ENCODE measurements at regions not wholly inside any gene's neighbourhood (a gene's known extent, or its start where the extent isn't known, plus 50 kb on each side); places are given as distances from the start of the nearest gene placed in this dataset.

DNA sequence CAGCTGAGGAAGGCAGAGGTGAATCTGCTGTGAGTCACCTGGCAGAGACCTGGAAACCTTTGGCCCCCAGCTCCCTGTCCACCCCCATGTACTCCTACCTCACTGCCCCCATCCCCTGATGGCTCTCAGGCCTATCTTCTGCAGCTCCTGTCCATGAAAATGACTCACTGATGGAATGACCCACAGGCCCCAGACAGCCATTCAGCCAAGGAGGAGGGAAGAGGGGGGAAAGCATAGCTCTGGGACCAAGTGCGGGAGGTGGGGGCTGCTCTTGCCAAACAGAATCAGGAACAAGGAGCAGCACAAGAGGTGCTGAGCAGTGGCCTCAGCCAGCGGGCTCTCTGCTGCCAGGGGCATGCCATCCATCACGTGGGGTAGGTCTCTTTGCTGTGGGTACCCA lies 111.4 kb upstream of the C1QTNF9B start:
- DNase-seq (ENCODE audit: low read depth, low spot score): no peak

DNA sequence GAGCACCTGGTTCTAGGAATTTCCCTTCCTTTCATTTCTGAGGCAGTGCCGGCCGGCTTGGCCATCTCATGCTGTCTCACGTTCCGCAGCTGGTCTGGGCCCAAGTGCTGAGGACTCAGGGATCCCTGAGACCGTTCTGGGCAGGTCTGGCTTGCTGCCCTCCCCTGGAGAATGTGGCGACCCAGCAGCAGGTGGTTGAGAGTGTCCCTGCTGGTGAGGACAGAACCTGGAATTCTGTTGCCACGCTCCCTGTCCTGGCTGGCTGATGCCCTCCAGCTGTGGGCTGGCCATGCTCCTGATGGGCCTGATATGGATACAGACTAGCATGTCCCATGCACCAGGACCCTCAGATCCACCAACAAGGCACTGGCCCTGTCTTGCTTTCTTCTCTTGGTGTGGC lies 114.0 kb upstream of the C1QTNF9B start:
- DNase-seq (ENCODE audit: low read depth, low spot score): no peak

DNA sequence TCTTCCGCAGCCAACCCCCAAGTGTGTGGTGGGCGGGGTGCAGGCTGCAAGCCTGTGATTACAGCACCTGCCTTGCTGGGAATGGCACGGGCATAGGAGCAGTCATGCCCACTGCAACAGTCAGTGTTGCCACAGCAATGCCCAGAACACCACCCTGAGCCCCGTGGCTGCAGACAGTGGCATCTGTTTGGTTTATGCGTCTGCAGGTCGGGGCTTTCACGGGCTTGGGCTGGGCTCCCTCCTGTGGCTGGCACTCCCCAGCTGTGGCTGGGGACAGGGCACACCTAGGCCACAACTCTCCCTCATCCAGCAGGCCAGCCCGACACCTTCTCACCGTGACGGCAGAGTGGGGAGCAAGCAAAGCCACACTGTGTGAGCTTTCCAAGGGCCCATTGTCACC lies 115.3 kb upstream of the C1QTNF9B start:
- no peak for DNase-seq (ENCODE audit: low read depth, low spot score)

DNA sequence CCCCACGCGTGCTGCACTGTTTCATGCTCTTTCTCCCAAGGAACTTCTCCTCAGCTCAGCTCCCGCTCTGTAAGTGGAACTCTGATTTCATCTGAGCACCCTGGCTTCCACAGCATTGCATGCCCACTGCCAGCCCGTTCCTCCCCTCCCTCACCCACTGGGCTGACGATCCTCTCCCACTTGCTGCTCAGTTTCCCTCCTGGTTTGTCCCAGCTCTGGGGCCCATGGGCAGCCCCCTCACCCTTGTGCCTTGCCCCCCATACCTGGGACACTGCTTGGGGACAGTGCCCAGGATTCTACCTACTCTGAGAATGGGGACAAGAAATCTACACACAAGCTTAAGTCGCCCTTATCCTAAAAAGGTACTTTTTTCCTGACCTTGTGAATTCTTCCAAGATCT lies 115.9 kb upstream of the C1QTNF9B start:
- DNase-seq (ENCODE audit: low read depth, low spot score): no peak

DNA sequence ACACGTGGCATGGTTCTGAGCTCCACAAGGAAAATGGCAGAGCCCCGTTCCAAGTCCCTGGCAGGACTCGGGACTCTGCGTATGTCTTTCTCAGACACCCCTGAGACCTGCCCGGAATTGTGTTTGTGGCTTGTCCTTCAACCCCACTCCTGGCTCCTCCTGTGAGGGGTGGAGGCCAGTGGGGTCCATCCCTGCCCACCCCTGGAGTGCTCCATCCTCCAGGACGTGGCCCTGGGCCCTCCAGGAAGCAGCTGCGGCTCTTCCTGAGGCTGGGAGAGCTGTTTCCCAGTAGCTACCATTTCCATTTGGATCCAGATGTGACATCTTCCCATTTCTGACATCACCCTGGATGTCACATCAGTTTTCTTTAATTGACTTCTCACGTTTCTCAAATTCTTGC lies 118.7 kb upstream of the C1QTNF9B start:
- no peak for DNase-seq (ENCODE audit: low read depth, low spot score)

DNA sequence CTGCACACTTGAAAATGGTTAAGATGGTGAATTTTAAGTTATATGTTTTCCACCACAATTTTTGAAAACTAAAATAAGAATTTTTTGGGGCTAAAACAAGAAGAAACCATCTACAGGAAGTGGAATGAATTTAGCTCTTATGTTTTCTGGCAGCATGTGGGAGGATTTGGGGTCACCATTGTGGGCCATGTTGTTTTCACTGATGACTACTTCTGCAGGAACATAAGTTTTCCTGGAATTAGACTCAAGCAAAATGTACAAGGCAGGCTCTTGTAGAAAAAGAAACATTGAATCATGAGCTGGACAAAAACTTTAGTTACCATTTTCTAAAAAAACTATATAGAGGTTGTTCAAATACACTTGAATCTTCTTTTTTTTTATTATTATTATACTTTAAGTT lies 125.3 kb upstream of the C1QTNF9B start:
- DNase-seq (ENCODE audit: low read depth, low spot score): no peak

DNA sequence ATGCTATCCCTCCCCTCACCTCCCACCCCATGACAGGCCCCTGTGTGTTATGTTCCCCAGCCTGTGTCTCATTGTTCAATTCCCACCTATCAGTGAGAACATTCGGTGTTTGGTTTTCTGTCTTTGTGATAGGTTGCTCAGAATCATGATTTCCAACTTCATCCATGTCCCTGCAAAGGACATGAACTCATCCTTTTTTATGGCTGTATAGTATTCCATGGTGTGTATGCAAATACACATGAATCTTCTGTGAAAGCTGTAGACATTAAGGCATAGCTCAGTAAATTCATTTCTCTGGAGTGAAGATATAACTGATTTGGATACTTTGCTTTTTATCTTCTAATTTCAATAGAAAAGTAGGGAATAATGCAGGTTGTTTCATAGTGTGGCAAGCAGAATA lies 125.8 kb upstream of the C1QTNF9B start:
- DNase-seq (ENCODE audit: low read depth, low spot score): no peak

DNA sequence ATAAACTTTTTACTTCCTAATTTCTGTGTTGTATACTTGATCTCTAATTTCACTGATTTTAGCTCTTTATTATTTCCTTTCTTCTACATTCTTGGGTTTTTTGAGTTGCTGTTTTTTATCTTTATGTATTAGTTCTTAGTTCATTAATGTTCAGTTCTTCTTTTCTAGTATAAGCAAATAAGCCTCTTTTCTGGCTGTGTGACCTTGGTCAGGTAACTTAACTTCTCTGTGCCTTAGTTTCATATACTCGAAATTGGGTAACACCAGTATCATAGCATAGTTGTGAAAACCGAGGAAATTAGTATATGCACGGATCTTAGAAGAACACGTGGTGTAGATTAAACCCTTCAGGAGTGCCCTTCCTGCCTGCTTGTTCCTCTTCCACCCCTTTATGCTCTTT lies 130.2 kb upstream of the C1QTNF9B start:
- DNase-seq (ENCODE audit: low read depth, low spot score): no peak

DNA sequence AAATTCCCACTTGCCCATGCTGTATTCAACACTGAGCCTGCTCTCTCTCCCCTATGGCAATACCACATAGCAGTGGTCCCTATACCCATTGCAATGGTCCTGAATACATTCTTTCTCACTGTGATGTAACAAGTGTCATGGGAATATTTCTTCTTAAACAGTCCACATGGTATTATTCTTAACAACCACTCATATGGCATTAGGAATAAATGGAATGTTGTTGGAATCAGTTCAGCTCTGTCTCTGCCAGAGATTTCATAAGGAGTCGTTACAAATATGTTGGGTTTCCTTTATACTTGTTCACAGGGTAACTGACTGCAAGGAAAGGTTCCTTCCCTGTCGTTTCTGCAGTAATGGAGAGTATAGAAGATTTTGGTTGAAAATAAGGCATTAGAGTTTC lies 128.3 kb upstream of the SPATA13 start:
- DNase-seq (ENCODE audit: low read depth, low spot score): no peak

DNA sequence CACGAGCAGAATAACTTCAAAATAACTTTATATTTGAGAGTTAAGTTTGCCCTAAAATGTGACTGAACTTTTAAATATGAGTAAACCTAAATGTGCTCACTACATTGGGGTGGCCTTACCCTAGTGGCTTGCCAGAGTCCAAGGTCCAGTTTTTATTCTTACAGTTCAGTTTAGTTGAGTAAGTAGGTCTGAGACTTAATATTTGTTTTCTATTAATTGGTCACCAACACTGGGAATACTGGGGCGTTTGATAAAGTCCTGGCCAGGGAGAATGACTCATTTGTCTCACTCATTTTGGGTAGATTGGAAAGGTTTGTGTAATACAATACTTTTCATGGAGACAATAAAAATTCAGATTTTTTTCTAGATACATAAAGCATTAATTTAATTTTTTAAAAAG lies 127.8 kb upstream of the SPATA13 start:
- DNase-seq (ENCODE audit: low read depth, low spot score): no peak

DNA sequence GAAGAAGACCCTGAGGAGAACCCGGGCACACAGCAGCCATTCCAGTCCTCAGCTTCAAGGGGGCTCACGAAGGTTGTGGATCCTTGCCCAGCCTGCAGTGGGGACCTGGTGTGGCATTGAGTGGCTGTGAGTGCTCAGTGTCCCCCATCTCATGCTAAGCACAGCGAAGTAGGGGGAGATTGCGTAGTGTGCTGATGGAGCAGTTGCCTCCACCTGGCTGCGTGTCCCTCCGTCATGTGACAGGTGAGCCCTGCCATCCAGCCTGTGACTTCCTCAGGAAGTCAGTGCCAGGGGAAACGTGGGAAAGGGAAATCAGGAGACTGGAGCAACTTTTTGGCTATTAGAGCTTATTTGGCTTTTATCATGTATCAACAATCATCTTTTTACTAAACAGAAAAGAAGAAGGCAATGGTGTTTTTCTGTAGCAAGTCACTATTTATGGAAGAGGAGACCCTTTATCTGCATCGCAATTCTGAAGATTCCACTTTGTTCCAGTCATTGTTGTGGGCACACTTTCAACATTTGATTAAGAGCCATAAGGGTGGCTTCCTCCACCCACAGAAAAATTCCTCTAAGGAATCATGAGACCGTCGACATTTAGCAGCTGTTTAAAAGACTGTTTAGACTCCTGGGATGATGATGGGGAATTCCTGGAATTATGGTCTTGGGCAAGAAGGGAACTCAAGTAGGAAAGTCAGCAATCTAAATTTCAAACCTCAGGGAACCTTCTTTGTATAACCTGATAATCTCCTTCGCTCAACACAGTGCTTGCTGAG lies 126.8 kb upstream of the SPATA13 start:
- DNase-seq (ENCODE audit: low read depth, low spot score): no peak

DNA sequence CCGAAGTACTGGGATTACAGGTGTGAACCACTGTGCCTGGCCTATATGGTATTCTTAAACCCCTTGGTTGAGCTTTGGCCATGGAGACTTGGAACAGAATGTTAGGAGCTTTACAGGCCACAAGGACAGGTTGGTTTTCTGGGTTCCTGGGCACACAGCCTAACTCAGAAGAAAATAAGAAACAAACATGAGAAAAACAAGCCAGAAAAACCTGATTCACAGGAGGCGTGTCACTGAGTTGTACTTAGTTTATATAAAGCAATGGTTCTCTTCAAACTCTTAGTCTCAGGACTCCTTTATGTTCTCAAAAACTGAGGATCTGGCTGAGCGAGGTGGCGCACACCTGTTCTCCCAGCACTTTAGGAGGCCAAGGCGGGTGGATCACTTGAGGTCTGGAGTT lies 125.1 kb upstream of the SPATA13 start:
- no peak for DNase-seq (ENCODE audit: low read depth, low spot score)

DNA sequence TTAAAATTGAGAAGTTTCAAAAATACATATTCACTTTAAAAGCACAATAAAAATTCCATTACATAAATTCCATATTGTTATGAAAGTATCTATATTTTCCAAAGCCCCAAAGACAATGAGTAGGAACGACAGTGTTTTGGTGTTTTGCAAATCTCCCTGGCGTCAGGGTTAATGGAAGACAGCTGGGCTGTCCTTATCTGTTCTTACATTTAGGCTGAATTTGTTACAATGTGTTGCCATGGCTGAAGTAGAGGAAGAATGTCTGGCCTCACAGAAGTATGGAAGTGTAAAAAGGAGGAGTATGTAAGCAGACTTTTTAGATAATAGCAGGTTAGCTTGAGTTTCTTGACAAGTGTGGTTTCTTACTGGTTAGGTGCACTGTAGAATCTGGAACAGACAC lies 124.4 kb upstream of the SPATA13 start:
- DNase-seq (ENCODE audit: low read depth, low spot score): no peak

DNA sequence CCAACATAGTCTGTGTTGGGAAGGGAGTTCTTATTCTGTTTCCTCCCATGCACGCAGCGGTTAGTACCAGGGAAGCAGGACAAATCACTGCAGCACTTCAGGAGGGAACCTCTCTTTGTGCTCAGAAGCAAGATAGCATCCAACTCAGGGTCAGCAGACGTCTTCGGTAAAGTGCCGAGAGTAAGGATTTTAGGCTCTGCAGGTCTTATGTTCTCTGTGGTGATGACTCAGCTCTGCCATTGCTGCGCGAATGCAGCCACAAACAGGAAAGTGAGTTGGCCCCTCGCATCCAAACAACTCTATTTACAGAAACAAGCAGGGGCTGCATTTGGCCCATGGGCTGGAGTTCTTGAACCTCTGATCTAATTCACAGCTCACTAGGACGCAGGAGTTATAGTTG lies 122.1 kb upstream of the SPATA13 start:
- no peak for DNase-seq (ENCODE audit: low read depth, low spot score)

DNA sequence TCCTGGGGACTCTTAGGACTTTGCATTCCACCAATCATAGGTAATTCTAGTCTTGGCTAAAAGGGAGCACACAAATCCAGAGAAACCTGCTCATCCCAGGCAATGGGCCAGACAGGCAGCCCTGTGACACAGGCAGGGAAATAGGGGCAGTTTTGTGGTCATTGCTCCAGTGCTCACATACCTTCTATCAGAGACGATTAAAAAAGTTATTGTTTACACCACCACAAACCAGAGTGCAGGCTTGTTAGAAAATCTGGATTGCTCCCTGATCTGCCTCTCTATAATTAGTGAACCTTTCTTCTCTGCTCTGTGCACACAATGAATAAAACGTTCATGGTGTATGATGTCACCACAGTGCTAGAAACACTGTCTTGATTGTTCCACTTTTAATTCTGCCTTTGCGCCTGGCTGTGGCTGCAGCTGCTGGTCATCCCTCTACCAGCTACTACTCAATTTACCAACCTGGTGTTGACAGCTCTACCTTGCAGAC lies 121.6 kb upstream of the SPATA13 start:
- DNase-seq (ENCODE audit: low read depth, low spot score): no peak

DNA sequence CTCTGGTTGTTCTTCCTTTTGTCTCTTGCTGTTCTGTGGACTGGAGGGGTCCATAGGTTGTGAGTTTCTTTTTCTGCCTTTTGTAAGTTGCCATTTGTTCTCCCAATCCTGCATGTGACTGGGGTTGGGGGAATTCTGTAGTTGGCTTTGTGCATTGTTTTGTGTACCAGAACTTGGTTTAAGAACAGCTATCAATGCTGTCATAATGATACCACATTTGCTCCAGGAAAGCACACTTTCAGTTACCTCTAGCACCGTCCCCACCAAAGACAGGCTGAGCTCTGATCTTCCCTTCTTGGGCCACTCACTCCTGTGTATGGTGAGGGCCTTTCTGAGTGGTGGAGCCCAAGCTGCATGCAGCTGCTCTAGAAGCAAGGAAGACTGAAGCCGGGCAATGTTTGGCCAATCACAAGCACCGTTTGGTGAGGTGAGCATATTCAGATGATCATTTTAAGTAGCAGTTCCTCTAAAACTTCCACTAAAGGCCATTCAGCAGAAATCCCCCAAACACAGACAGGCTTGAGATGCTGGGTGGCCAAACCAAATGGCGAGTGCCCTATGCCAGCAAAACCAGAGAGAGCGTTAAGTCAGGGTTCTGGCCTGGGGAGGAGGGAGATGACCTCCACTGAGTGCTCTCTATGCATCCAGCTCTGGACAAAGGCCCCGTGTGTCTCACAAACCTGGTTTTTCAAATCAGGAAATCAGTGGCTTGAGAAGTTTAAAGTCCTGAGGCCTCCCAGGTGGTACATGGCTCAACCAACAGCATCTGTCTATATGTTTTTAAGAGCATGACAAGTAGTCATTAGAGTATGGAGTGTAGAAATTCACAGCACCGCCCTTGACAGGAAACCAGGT lies 120.7 kb upstream of the SPATA13 start:
- no peak for DNase-seq (ENCODE audit: low read depth, low spot score)

DNA sequence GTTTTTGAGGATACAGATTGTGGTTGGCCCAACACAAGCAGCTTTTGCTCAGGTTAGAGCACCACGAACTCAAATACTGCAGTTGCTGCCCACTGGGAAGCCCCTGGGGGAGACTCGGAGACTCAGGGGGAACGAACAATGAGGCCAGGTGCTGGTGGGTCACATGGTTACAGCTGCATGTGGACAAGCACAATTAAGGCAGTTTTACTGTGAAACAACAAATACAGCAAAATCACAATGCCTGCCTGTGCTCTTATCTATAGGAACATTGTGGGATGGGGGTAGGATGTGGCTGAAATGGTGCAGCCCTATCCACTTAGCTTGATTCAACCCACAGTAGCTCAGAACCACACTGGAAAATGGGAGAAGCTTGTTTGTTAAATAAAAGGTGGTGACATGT lies 119.7 kb upstream of the SPATA13 start:
- DNase-seq (ENCODE audit: low read depth, low spot score): no peak

DNA sequence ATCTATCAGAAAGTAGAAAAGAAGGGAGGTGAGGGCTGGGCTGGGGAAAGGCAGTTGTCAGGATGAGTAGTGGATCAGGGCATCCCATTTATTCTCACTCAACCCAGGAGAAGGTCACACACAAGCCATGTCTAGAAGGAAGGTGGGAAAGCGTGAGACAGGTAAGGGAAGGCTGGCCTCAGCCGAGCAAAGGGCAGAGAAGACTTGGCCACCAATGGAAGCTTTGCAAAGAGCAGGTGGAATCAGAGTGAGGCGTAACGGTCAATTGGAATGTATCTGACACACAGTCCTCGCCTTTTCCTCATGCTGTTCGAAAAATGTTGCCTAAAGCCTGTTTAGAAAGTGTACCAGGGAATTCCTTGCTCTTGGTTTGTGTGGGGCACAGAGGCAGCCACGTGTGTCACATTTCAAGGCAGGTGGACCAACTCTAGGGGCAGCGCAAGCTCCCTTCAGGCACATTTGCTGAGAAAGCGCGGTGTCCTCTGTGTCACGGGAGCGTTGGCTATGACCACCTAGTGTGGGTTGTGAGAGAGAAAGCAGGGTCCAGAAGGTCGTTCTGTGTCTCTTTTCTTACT lies 118.8 kb upstream of the SPATA13 start:
- no peak for DNase-seq (ENCODE audit: low read depth, low spot score)

DNA sequence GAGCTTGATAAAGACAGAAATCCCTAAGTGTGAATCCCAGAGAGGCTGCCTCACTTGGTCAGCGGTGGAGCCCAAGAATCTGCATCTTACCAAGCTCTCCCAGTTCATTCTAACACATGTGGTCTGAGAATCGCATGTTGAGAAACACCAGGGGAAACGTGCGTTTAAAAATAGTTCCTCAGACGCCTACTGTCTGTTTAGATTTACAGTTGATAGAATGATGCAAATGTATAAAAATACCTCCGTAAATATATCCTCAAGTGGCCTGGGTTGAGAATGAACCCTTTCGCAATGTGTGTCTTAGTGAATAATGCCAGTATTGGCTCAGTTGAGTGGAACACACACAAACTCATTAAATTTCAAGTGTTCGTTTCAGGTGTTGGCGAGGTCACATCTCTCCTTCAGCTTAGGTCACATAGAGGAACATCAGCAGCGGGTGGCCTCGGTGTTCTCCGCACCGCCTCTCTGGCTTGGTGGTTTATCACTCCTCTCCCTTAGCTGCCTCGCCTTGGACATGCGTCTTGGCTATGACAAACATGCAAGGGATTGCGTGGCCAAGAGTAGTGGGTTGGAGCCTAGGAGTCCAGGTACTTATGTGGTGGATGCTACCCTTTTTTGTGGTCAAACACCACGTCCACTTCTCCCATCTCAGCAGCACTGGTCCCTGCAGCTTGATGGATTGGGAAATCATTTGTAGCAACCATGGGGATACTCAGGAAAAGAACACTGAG lies 117.6 kb upstream of the SPATA13 start:
- no peak for DNase-seq (ENCODE audit: low read depth, low spot score)

DNA sequence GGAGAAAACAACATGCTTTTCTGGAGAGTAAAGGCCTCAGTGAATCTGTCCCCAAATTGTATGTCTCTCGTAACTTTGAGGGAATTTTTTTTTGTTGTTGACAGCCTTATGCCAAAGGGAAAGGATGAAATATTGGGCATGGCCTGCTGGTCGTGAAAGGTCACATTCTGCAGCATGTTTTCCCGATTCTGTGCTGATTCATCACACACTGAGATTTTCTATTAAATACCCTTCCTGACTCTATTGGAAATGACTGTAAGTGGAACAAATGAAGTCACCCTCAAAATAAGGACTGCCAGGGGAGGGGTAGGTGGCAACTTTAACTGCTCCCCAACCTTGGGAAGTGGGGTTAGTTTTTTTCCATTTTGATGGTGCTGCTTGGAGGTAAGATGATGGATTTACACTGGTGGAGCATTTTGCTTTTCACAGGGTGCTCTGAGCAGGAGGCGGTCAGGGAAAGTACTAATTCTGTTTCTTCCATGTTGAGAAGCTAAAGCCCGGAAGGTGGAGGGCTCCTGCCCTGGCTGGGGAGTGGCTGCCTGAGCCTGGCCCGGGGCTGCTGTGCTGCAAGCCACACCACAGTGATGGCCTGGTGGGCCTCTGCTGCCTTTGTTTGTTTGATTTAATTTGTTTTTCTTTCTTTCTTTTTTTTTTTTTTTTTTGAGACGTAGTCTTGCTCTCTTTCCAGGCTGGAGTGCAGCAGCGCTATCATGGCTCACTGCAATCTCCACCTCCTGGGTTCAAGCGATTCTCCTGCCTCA lies 116.8 kb upstream of the SPATA13 start:
- no peak for DNase-seq (ENCODE audit: low read depth, low spot score)

DNA sequence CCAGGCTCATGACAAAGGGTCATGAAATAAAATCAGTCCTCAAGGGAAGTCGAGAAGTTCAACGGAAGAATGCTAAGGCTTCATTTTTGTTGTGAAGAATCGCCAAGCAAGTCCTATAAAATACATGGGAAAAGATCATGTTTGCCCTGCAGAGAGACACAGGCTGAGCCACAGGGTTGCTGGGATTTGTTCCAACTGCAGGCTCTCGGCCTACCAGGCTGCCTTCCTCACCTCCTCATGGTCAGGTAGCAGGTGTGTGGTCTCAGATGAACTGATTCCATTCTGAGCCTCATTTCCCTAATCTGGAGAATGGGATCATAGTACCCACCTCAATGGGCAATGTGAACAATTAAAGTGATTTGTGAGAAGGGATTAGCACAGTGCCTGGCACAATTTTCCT lies 114.9 kb upstream of the SPATA13 start:
- DNase-seq (ENCODE audit: low read depth, low spot score): no peak

Measured in activated naive CD8-positive, alpha-beta T cell treated with anti-CD3 and anti-CD28 coated beads, Interleukin-2, amount 50 U/mL, for 16 hours (primary cell).